GM23338 (cell line): ENCODE measurements at regions not wholly inside any gene's neighbourhood (a gene's known extent, or its start where the extent isn't known, plus 50 kb on each side); places are given as distances from the start of the nearest gene placed in this dataset.

Experiments
- CTCF ChIP-seq, 2 experiments: fragments of 200-600 bp in 1 of 2; sonication (generic) in 1 of 2; conservative IDR thresholded peaks; 2 replicates each; pipeline versions ENCODE4 v1.5.1 to v1.6.1; 2016 to 2017; ENCODE audit warnings: antibody characterized with exemption in 2 of 2, low read depth in 2 of 2, mild to moderate bottlenecking in 2 of 2, moderate library complexity in 1 of 2
- STAT1 ChIP-seq: IDR thresholded peaks from one replicate; pipeline ENCODE4 v1.6.1; 2016; ENCODE audit warnings: antibody characterized with exemption; ENCODE audit not compliant: unreplicated experiment
- ZNF114 ChIP-seq: fragments of 250-450 bp; sonication (Bioruptor Pico); IDR thresholded peaks from 2 replicates; pipeline ENCODE4 v1.5.0; 2020; ENCODE audit warnings: mild to moderate bottlenecking, moderate library complexity
- TF ChIP-seq, protein P1 (sequence below): fragments of 250-450 bp; sonication (Bioruptor Pico); IDR thresholded peaks from 2 replicates; pipeline ENCODE4 v1.5.0; 2020; ENCODE audit warnings: mild to moderate bottlenecking, moderate library complexity
- TF ChIP-seq, protein P2 (sequence below): IDR thresholded peaks from one replicate; pipeline ENCODE4 v1.6.1; 2018; ENCODE audit warnings: antibody characterized with exemption; ENCODE audit not compliant: unreplicated experiment
- TF ChIP-seq, protein P3 (sequence below): IDR thresholded peaks from 2 replicates; pipeline ENCODE4 v1.6.1; 2016; ENCODE audit warnings: antibody characterized with exemption

GRCh38 chr5:90133941-90134340 lies 275.6 kb downstream of the CETN3 start (continued):
- TF ChIP-seq, protein P1, sequence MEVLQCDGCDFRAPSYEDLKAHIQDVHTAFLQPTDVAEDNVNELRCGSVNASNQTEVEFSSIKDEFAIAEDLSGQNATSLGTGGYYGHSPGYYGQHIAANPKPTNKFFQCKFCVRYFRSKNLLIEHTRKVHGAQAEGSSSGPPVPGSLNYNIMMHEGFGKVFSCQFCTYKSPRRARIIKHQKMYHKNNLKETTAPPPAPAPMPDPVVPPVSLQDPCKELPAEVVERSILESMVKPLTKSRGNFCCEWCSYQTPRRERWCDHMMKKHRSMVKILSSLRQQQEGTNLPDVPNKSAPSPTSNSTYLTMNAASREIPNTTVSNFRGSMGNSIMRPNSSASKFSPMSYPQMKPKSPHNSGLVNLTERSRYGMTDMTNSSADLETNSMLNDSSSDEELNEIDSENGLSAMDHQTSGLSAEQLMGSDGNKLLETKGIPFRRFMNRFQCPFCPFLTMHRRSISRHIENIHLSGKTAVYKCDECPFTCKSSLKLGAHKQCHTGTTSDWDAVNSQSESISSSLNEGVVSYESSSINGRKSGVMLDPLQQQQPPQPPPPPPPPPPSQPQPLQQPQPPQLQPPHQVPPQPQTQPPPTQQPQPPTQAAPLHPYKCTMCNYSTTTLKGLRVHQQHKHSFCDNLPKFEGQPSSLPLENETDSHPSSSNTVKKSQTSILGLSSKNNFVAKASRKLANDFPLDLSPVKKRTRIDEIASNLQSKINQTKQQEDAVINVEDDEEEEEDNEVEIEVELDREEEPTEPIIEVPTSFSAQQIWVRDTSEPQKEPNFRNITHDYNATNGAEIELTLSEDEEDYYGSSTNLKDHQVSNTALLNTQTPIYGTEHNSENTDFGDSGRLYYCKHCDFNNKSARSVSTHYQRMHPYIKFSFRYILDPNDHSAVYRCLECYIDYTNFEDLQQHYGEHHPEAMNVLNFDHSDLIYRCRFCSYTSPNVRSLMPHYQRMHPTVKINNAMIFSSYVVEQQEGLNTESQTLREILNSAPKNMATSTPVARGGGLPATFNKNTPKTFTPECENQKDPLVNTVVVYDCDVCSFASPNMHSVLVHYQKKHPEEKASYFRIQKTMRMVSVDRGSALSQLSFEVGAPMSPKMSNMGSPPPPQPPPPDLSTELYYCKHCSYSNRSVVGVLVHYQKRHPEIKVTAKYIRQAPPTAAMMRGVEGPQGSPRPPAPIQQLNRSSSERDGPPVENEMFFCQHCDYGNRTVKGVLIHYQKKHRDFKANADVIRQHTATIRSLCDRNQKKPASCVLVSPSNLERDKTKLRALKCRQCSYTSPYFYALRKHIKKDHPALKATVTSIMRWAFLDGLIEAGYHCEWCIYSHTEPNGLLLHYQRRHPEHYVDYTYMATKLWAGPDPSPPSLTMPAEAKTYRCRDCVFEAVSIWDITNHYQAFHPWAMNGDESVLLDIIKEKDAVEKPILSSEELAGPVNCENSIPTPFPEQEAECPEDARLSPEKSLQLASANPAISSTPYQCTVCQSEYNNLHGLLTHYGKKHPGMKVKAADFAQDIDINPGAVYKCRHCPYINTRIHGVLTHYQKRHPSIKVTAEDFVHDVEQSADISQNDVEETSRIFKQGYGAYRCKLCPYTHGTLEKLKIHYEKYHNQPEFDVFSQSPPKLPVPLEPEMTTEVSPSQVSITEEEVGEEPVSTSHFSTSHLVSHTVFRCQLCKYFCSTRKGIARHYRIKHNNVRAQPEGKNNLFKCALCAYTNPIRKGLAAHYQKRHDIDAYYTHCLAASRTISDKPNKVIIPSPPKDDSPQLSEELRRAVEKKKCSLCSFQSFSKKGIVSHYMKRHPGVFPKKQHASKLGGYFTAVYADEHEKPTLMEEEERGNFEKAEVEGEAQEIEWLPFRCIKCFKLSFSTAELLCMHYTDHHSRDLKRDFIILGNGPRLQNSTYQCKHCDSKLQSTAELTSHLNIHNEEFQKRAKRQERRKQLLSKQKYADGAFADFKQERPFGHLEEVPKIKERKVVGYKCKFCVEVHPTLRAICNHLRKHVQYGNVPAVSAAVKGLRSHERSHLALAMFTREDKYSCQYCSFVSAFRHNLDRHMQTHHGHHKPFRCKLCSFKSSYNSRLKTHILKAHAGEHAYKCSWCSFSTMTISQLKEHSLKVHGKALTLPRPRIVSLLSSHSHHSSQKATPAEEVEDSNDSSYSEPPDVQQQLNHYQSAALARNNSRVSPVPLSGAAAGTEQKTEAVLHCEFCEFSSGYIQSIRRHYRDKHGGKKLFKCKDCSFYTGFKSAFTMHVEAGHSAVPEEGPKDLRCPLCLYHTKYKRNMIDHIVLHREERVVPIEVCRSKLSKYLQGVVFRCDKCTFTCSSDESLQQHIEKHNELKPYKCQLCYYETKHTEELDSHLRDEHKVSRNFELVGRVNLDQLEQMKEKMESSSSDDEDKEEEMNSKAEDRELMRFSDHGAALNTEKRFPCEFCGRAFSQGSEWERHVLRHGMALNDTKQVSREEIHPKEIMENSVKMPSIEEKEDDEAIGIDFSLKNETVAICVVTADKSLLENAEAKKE (CRISPR knock-in tag) = no peak
- TF ChIP-seq, protein P2, sequence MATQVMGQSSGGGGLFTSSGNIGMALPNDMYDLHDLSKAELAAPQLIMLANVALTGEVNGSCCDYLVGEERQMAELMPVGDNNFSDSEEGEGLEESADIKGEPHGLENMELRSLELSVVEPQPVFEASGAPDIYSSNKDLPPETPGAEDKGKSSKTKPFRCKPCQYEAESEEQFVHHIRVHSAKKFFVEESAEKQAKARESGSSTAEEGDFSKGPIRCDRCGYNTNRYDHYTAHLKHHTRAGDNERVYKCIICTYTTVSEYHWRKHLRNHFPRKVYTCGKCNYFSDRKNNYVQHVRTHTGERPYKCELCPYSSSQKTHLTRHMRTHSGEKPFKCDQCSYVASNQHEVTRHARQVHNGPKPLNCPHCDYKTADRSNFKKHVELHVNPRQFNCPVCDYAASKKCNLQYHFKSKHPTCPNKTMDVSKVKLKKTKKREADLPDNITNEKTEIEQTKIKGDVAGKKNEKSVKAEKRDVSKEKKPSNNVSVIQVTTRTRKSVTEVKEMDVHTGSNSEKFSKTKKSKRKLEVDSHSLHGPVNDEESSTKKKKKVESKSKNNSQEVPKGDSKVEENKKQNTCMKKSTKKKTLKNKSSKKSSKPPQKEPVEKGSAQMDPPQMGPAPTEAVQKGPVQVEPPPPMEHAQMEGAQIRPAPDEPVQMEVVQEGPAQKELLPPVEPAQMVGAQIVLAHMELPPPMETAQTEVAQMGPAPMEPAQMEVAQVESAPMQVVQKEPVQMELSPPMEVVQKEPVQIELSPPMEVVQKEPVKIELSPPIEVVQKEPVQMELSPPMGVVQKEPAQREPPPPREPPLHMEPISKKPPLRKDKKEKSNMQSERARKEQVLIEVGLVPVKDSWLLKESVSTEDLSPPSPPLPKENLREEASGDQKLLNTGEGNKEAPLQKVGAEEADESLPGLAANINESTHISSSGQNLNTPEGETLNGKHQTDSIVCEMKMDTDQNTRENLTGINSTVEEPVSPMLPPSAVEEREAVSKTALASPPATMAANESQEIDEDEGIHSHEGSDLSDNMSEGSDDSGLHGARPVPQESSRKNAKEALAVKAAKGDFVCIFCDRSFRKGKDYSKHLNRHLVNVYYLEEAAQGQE = no peak
- TF ChIP-seq STAT1 (no peak), ZNF114 (CRISPR knock-in tag) (no peak), CTCF (conservative IDR thresholded peaks at IDR 0.05; ENCODE audit: low read depth in 2 of 2) (no peak)
- TF ChIP-seq, protein P3, sequence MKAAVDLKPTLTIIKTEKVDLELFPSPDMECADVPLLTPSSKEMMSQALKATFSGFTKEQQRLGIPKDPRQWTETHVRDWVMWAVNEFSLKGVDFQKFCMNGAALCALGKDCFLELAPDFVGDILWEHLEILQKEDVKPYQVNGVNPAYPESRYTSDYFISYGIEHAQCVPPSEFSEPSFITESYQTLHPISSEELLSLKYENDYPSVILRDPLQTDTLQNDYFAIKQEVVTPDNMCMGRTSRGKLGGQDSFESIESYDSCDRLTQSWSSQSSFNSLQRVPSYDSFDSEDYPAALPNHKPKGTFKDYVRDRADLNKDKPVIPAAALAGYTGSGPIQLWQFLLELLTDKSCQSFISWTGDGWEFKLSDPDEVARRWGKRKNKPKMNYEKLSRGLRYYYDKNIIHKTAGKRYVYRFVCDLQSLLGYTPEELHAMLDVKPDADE = no peak
